ENCODE measurements at regions not wholly inside any gene's neighbourhood (a gene's known extent, or its start where the extent isn't known, plus 50 kb on each side); places are given as distances from the start of the nearest gene placed in this dataset.

- H3K4me3 ChIP-seq (ENCODE audit: low read depth, low read length): no peak overlapping the region
- DNase-seq (ENCODE audit: low read depth): no peak
- TF ChIP-seq, protein P1, sequence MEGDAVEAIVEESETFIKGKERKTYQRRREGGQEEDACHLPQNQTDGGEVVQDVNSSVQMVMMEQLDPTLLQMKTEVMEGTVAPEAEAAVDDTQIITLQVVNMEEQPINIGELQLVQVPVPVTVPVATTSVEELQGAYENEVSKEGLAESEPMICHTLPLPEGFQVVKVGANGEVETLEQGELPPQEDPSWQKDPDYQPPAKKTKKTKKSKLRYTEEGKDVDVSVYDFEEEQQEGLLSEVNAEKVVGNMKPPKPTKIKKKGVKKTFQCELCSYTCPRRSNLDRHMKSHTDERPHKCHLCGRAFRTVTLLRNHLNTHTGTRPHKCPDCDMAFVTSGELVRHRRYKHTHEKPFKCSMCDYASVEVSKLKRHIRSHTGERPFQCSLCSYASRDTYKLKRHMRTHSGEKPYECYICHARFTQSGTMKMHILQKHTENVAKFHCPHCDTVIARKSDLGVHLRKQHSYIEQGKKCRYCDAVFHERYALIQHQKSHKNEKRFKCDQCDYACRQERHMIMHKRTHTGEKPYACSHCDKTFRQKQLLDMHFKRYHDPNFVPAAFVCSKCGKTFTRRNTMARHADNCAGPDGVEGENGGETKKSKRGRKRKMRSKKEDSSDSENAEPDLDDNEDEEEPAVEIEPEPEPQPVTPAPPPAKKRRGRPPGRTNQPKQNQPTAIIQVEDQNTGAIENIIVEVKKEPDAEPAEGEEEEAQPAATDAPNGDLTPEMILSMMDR (IDR thresholded peaks at IDR 0.05; ENCODE audit: insufficient read depth, low read depth, low read length): no peak
Observed at GRCh38 chr3:68009900-68010299, 355.5 kb upstream of the SUCLG2 start.

GRCh38 chr3:68007621-68008226 lies 353.3 kb upstream of the SUCLG2 start:
- peak overlapping the region; percentile 17 for H3K4me3 ChIP-seq (ENCODE audit: low read depth, low read length)
- TF ChIP-seq, protein P1 (IDR thresholded peaks at IDR 0.05; ENCODE audit: insufficient read depth, low read depth, low read length): no peak
- no peak for DNase-seq (ENCODE audit: low read depth)

DNA sequence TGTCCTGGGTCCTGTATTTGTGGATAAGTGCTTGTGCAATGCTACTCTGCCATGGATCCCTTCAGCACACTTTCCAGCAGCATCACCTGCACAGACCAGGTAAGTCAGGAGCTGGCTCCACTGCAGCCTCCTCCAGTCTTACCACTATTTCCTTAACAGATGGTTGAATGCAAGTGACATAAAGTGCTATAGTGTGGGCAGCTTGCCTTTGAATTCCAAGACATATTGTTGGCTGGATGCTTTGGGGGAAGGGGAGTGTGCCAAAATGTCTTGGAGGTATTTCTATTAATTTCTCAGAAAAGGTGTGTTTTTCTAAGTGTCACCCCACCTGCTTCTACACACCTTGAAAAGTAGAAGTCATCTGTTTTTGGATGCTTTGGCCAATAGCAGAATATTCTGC lies 352.2 kb upstream of the SUCLG2 start:
- TF ChIP-seq, protein P1 (IDR thresholded peaks at IDR 0.05; ENCODE audit: insufficient read depth, low read depth, low read length): no peak
- no peak overlapping the region for H3K4me3 ChIP-seq (ENCODE audit: low read depth, low read length)
- no peak for DNase-seq (ENCODE audit: low read depth)

- TF ChIP-seq, protein P1 (IDR thresholded peaks at IDR 0.05; ENCODE audit: insufficient read depth, low read depth, low read length): no peak
- DNase-seq (ENCODE audit: low read depth): no peak
- H3K4me3 ChIP-seq (ENCODE audit: low read depth, low read length): no peak overlapping the region
Observed at GRCh38 chr3:68004091-68004490, 349.7 kb upstream of the SUCLG2 start.

GRCh38 chr3:67998281-67998680 lies 343.9 kb upstream of the SUCLG2 start:
- TF ChIP-seq, protein P1 (IDR thresholded peaks at IDR 0.05; ENCODE audit: insufficient read depth, low read depth, low read length): no peak
- H3K4me3 ChIP-seq (ENCODE audit: low read depth, low read length): no peak overlapping the region
- no peak for DNase-seq (ENCODE audit: low read depth)

DNA sequence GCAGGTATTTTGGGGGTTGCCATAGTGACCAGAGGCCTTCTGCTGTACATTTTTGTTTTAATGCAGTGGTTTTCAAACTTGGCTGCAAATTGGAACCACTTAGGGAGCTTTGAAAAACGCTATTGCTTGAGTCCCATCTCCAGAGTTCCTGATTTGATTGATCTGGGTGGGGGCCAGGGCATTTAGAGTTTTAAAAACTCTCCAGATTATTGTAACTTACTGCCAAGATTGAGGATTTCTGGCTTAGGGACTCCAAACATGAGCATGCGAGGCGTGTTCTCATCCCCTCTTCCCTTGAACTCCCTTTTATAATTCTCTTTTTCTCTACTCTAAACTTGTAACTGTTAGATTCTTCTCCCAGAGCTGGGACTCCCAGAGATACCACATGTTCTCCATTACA lies 340.8 kb upstream of the SUCLG2 start:
- H3K4me3 ChIP-seq (ENCODE audit: low read depth, low read length): no peak overlapping the region
- TF ChIP-seq, protein P1 (IDR thresholded peaks at IDR 0.05; ENCODE audit: insufficient read depth, low read depth, low read length): no peak
- no peak for DNase-seq (ENCODE audit: low read depth)

DNA sequence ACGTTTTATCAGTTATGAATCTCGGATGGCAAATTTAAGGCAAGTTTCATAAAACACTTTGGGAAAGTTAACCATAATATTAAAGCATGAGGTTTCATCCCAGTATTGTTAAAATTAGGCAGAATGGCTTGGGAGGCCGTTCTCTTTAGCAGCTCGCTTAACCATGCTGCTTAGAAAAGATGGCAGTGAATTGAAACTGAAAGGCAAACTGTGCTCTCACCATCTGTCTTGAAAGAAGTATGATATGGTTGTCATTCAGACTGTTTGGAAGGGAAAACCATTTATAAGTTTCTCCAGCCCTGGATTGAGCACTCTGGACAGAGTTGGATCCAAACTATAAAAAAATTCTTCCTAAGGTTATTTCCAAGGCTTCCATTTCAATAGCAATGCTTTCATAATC lies 332.3 kb upstream of the SUCLG2 start:
- DNase-seq (ENCODE audit: low read depth): no peak
- TF ChIP-seq, protein P1 (IDR thresholded peaks at IDR 0.05; ENCODE audit: insufficient read depth, low read depth, low read length): no peak

More for the DNA sequence above, 332.3 kb upstream of the SUCLG2 start:
- no peak overlapping the region for H3K4me3 ChIP-seq (ENCODE audit: low read depth, low read length)
